Mesendoderm (in vitro differentiated cells): ENCODE measurements at regions not wholly inside any gene's neighbourhood (a gene's known extent, or its start where the extent isn't known, plus 50 kb on each side); places are given as distances from the start of the nearest gene placed in this dataset.

Experiments used
- DNase-seq: peaks from one replicate; pipeline ENCODE4 v3.0.0; 2013
- H2AK5ac ChIP-seq: 2 replicates; pipeline ENCODE4 v1.6.1; 2013; ENCODE audit warnings: low read length, inconsistent platforms
- H2BK120ac ChIP-seq: 2 replicates; pipeline ENCODE4 v1.6.1; 2013; ENCODE audit warnings: low read depth, mild to moderate bottlenecking, low read length, moderate library complexity, mixed read lengths
- H2BK15ac ChIP-seq: replicated peaks from 2 replicates; pipeline ENCODE4 v1.6.1; 2013; ENCODE audit warnings: low read depth, mild to moderate bottlenecking, moderate library complexity
- H2BK5ac ChIP-seq: 2 replicates; pipeline ENCODE4 v1.6.1; 2013; ENCODE audit warnings: low read length, inconsistent platforms
- H3K18ac ChIP-seq: 2 replicates; pipeline ENCODE4 v1.6.1; 2013; ENCODE audit warnings: mild to moderate bottlenecking, low read length, mixed read lengths
- H3K23ac ChIP-seq: one replicate; pipeline ENCODE4 v1.6.1; 2013; ENCODE audit warnings: low read length
- H3K27ac ChIP-seq: 2 replicates; pipeline ENCODE4 v1.5.1; 2013; ENCODE audit warnings: low read depth, mild to moderate bottlenecking, inconsistent platforms, low read length, moderate library complexity
- H3K27me3 ChIP-seq: 2 replicates; pipeline ENCODE4 v1.6.1; 2013; ENCODE audit warnings: low read length, control low read depth, mild to moderate bottlenecking, inconsistent platforms; ENCODE audit not compliant: insufficient read depth, poor library complexity
- H3K36me3 ChIP-seq: 2 replicates; pipeline ENCODE4 v1.6.1; 2013; ENCODE audit warnings: low read length, inconsistent platforms; ENCODE audit not compliant: control insufficient read depth, insufficient read depth
- H3K4ac ChIP-seq: one replicate; pipeline ENCODE4 v1.6.1; 2013; ENCODE audit warnings: low read depth, mild to moderate bottlenecking, low read length, moderate library complexity
- H3K4me1 ChIP-seq: 2 replicates; pipeline ENCODE4 v1.6.1; 2013; ENCODE audit warnings: low read depth, low read length, inconsistent platforms; ENCODE audit not compliant: control insufficient read depth
- H3K4me2 ChIP-seq: 2 replicates; pipeline ENCODE4 v1.6.1; 2013; ENCODE audit warnings: low read length
- H3K4me3 ChIP-seq: 2 replicates; pipeline ENCODE4 v1.5.1; 2013; ENCODE audit warnings: mild to moderate bottlenecking, low read length
- H3K56ac ChIP-seq: one replicate; pipeline ENCODE4 v1.6.1; 2013; ENCODE audit warnings: low read length
- H3K79me1 ChIP-seq: 2 replicates; pipeline ENCODE4 v1.6.1; 2013; ENCODE audit warnings: low read length, inconsistent platforms
- H3K79me2 ChIP-seq: 2 replicates; pipeline ENCODE4 v1.6.1; 2013; ENCODE audit warnings: mild to moderate bottlenecking, low read length; ENCODE audit not compliant: control insufficient read depth, insufficient read depth
- H3K9ac ChIP-seq: 2 replicates; pipeline ENCODE4 v1.6.1; 2013; ENCODE audit warnings: low read length, inconsistent platforms
- H4K5ac ChIP-seq: one replicate; pipeline ENCODE4 v1.6.1; 2013; ENCODE audit warnings: low read length
- H4K8ac ChIP-seq: one replicate; pipeline ENCODE4 v1.6.1; 2013; ENCODE audit warnings: low read depth, mild to moderate bottlenecking, control low read depth, low read length, moderate library complexity
- WGBS: extraction: QIAGEN DNeasy Blood & Tissue Kit; methylation state at CpG from one replicate; pipeline ENCODE4 v1.1.7; 2013; ENCODE audit warnings: low lambda C conversion rate, missing lambda C conversion rate; ENCODE audit not compliant: insufficient coverage; ENCODE audit errors: extremely low coverage; 5-methylcytosine and 5-hydroxymethylcytosine counted together

DNA sequence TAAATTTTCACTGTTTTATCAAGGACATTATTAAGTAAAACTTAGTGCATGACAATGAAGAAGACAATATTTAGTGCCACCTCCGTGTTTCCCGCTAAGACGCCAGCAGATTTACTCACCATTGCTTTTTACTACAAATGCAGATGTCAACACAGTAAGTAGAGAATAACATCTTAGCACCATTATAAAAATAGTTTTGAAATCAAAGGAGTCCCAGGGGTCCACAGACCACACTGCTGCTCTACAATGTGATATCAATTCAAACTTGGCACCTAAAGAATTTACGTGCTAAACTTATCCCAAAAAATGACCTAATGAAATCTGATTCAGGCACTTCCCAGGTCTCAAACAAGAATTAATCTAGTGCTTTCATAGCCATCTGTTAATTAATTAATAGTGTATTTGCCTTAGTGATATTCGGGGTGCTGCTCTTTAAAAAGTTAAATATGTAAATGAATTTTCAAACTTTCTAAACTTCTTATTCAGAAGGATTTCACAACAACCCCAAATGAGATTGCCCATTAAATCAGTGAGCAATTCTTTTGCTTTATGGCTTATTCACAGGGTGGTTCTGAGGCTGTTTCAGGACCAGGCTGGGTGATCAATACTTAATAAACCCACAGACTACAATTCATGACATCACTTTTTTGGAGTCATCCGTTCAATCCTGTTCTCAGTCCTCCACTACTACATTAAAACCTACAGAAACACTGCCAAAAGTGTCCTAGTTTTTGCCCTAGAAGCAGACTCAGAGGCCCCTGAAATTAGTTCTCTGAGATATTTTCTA is 161.3 kb upstream of the LMNTD1 start:
- Histone ChIP-seq H4K5ac (no peak overlapping the region), H3K18ac (no peak overlapping the region), H3K4ac (no peak overlapping the region), H3K36me3 (no peaks in the 10 kb centered on the region), H2BK15ac (no peak overlapping the region), H2BK120ac (no peak overlapping the region), H3K4me1 (peaks cover 9% of the 10 kb centered on the region), H3K27me3 (no peaks in the 10 kb centered on the region), H3K79me2 (no peaks in the 10 kb centered on the region), H4K8ac (no peak overlapping the region), H3K27ac (no peak overlapping the region), H3K56ac (no peak overlapping the region), H3K79me1 (no peaks in the 10 kb centered on the region), H3K23ac (no peak overlapping the region), H3K9ac (no peak overlapping the region), H2AK5ac (no peak overlapping the region), H2BK5ac (no peak overlapping the region), H3K4me2 (no peak overlapping the region), H3K4me3 (no peak overlapping the region)
- no peak for DNase-seq
- no CpG with 5 or more reads among the region's 6 CpGs for WGBS

DNA sequence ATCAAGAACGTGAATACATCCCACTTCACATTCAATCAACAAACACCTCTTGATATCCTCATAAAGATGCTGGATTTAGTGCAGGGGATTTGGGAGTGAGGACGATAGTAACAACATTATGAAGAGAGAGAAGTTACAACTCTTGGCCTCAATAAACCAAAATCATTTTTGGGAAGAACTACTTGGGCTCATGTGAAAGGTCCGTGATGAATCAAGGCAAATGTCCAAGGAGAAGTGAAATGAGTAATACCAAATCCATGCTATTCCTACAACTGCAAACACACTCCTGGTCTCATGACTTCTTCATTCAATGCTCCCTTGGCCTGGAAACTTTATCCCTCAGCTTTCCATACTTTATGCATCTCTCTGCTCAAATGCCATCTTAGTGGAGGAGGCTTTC is 162.0 kb upstream of the LMNTD1 start:
- peaks cover 9% of the 10 kb centered on the region for H3K4me1 ChIP-seq
- H3K56ac ChIP-seq = no peak overlapping the region
- no peak for DNase-seq
- no peak overlapping the region for H2BK120ac ChIP-seq
- no peak overlapping the region for H2AK5ac ChIP-seq
- H3K36me3 ChIP-seq = no peaks in the 10 kb centered on the region
- no peaks in the 10 kb centered on the region for H3K79me1 ChIP-seq
- H3K27me3 ChIP-seq = no peaks in the 10 kb centered on the region
- no peak overlapping the region for H3K27ac ChIP-seq
- no peak overlapping the region for H3K4me3 ChIP-seq
- no peak overlapping the region for H3K9ac ChIP-seq
- H3K18ac ChIP-seq = no peak overlapping the region
- no peak overlapping the region for H2BK5ac ChIP-seq
- H3K23ac ChIP-seq = no peak overlapping the region
- H3K4ac ChIP-seq = no peak overlapping the region
- H2BK15ac ChIP-seq = no peak overlapping the region
- no peak overlapping the region for H3K4me2 ChIP-seq
- H4K5ac ChIP-seq = no peak overlapping the region
- H4K8ac ChIP-seq = no peak overlapping the region
- WGBS = no CpG with 5 or more reads among the region's 3 CpGs
- H3K79me2 ChIP-seq = no peaks in the 10 kb centered on the region

DNA sequence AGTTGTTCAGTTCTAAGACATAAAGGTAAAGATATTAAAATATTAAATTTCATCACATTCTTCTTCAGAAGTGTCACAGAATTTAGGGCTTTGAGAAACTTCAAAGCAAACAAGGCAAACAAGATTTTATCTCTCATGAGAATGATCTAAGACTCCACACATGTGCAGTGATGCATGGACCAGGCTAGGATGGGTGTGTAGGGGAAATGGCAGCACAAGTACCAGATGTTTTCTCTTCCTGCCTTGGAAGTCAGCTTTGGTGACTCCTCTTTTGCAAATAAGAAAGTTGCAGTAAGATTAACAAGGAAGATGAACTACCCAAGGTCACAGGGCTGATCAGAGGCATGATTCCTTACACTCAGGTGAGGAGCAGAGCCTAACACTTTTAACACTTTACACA is 163.8 kb upstream of the LMNTD1 start:
- no peak overlapping the region for H2BK15ac ChIP-seq
- DNase-seq = no peak
- no peaks in the 10 kb centered on the region for H3K79me2 ChIP-seq
- no peak overlapping the region for H3K27ac ChIP-seq
- H3K56ac ChIP-seq = no peak overlapping the region
- peaks cover 9% of the 10 kb centered on the region for H3K4me1 ChIP-seq
- no peak overlapping the region for H3K23ac ChIP-seq
- no peaks in the 10 kb centered on the region for H3K36me3 ChIP-seq
- H3K4me2 ChIP-seq = no peak overlapping the region
- no peak overlapping the region for H3K4ac ChIP-seq
- no peak overlapping the region for H4K8ac ChIP-seq
- H2AK5ac ChIP-seq = no peak overlapping the region
- H3K18ac ChIP-seq = no peak overlapping the region
- H2BK120ac ChIP-seq = no peak overlapping the region
- H3K4me3 ChIP-seq = no peak overlapping the region
- H2BK5ac ChIP-seq = no peak overlapping the region
- no peaks in the 10 kb centered on the region for H3K27me3 ChIP-seq
- H4K5ac ChIP-seq = no peak overlapping the region
- no peaks in the 10 kb centered on the region for H3K79me1 ChIP-seq
- H3K9ac ChIP-seq = no peak overlapping the region

DNA sequence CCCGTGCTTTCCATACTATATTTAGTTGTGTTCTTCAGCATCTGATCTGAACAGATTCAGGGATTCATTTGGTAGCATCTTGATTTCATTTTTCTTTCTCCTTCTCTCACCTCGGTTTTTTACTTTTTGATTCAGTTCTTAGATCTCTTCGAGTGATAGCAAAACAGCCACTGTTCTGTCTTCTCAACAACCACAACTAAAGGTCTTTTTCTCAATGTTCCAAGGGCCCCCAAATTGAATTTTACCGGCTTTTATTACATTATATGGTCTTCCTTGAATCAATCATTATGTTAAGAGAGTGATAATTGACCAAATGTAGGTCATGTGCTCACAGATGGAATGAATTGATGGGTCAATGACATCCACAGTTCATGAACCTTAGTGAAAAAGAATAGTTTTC is 164.5 kb upstream of the LMNTD1 start:
- no peak overlapping the region for H2AK5ac ChIP-seq
- no peaks in the 10 kb centered on the region for H3K36me3 ChIP-seq
- H3K27me3 ChIP-seq = no peaks in the 10 kb centered on the region
- no peak overlapping the region for H3K56ac ChIP-seq
- H3K23ac ChIP-seq = no peak overlapping the region
- no peak for DNase-seq
- H3K9ac ChIP-seq = no peak overlapping the region
- H3K4me3 ChIP-seq = no peak overlapping the region
- no peak overlapping the region for H3K27ac ChIP-seq
- no peak overlapping the region for H4K5ac ChIP-seq
- H3K4me2 ChIP-seq = no peak overlapping the region
- H3K18ac ChIP-seq = no peak overlapping the region
- no peak overlapping the region for H2BK5ac ChIP-seq
- no peak overlapping the region for H4K8ac ChIP-seq
- no peak overlapping the region for H2BK120ac ChIP-seq
- H3K79me2 ChIP-seq = no peaks in the 10 kb centered on the region
- H3K79me1 ChIP-seq = no peaks in the 10 kb centered on the region
- WGBS = no CpG with 5 or more reads among the region's 4 CpGs
- no peak overlapping the region for H3K4ac ChIP-seq
- H2BK15ac ChIP-seq = no peak overlapping the region
- H3K4me1 ChIP-seq = peaks cover 9% of the 10 kb centered on the region

DNA sequence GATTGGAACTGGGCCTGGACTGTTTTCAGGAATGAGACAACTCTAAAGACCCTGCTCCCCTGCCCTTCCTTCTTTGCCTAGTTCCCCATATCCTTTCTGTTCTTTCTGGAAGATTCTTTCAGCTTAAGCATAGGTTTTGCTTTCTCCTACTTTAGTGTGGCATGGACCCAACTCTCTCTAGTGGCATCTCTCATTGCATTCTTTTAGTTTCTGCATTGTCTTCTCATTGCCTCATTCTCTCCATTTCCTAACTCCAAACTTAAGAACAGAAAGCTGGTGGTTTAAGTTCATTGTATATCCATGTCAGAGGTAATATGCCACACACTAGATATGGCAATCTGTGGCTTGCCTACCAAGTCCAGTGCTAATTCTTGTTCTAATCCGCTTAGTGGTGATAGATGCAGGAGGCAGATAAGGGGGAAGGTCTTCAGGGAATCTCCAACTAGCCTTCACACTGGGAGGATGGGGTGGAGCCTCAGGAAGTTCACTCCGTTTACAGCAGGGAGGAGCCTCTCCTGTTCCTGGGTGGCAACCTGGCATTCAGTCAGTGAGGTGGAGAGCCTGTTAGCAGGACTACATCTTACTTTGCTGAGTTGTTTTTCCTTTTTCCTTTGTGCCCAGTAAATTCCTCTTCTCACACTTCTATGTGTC is 165.1 kb upstream of the LMNTD1 start:
- Histone ChIP-seq H2BK120ac (no peak overlapping the region), H4K8ac (no peak overlapping the region), H3K27me3 (no peaks in the 10 kb centered on the region), H2BK15ac (no peak overlapping the region), H3K4me2 (no peak overlapping the region), H2BK5ac (no peak overlapping the region), H3K4ac (no peak overlapping the region), H3K4me3 (no peak overlapping the region), H3K79me2 (no peaks in the 10 kb centered on the region), H3K9ac (no peak overlapping the region), H3K23ac (no peak overlapping the region), H3K27ac (no peak overlapping the region), H3K36me3 (no peaks in the 10 kb centered on the region), H2AK5ac (no peak overlapping the region), H3K4me1 (peaks cover 9% of the 10 kb centered on the region), H3K56ac (no peak overlapping the region), H4K5ac (no peak overlapping the region), H3K18ac (no peak overlapping the region), H3K79me1 (no peaks in the 10 kb centered on the region)
- DNase-seq = peak; percentile 76
- no CpG with 5 or more reads among the region's 2 CpGs for WGBS

DNA sequence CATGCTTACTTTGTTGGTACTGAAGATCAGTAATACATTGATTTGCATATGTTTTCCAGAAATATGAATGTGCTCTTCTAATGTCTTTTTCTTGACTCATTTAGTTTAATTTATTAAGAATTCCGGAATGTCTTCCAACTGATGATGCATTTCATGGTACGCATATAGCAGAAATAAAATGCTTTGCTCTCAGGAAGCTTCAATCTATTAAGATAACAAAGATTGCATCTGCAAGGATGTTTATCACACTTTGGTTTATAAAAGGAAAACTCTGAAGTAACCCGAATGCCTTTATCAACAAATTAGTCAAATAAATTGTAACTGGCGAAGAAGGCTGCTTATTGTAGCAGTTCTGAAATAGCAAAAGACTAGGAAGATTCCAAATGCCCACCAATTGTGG is 166.4 kb upstream of the LMNTD1 start:
- H3K4me1 ChIP-seq = peaks cover 9% of the 10 kb centered on the region
- no peak overlapping the region for H3K4me2 ChIP-seq
- no peak overlapping the region for H4K8ac ChIP-seq
- no peaks in the 10 kb centered on the region for H3K27me3 ChIP-seq
- no peak overlapping the region for H3K23ac ChIP-seq
- H3K9ac ChIP-seq = no peak overlapping the region
- no peaks in the 10 kb centered on the region for H3K79me1 ChIP-seq
- H3K79me2 ChIP-seq = no peaks in the 10 kb centered on the region
- DNase-seq = no peak
- H3K4me3 ChIP-seq = no peak overlapping the region
- no peak overlapping the region for H3K56ac ChIP-seq
- H2BK5ac ChIP-seq = no peak overlapping the region
- H3K27ac ChIP-seq = no peak overlapping the region
- H3K36me3 ChIP-seq = no peaks in the 10 kb centered on the region
- H3K4ac ChIP-seq = no peak overlapping the region
- H2BK120ac ChIP-seq = no peak overlapping the region
- no peak overlapping the region for H3K18ac ChIP-seq
- H2BK15ac ChIP-seq = no peak overlapping the region
- H2AK5ac ChIP-seq = no peak overlapping the region
- WGBS = no CpG with 5 or more reads among the region's 4 CpGs
- no peak overlapping the region for H4K5ac ChIP-seq
